HepG2 (cell line): ENCODE measurements at regions not wholly inside any gene's neighbourhood (a gene's known extent, or its start where the extent isn't known, plus 50 kb on each side); places are given as distances from the start of the nearest gene placed in this dataset.

ENCODE experiments used
- ATAC-seq: fragments of 200-7000 bp; cut with Tn5 transposase; 3 replicates; pipeline ENCODE4 v1.9.1; 2020; ENCODE audit warnings: mild to moderate bottlenecking, moderate library complexity
- BruUV-seq: library from RNA; stranded (reverse); fragments of 400-500 nt; replicated peaks from 2 replicates; lab custom pipeline; 2021; lab: Mats Ljungman, UMichigan
- CTCF ChIA-PET: fragments of 300-600 bp; formaldehyde crosslinking; extraction: SDS; loops from one replicate; lab custom pipeline; 2021; ENCODE audit warnings: low total read pairs, inconsistent platforms, low intra/inter-chr PET ratio; lab: Yijun Ruan, JAX
- POLR2A ChIA-PET: fragments of 350-600 bp; sonication (Branson Sonifier 250); formaldehyde crosslinking; loops from one replicate; lab custom pipeline; 2020; ENCODE audit warnings: antibody characterized with exemption, inconsistent platforms; lab: Yijun Ruan, JAX
- DNase-seq: peaks from one replicate; pipeline ENCODE4 v3.0.0-alpha.2; 2015; ENCODE audit warnings: low spot score
- FAIRE-seq: peaks from 3 replicates; lab custom pipeline; 2011; peaks lifted over from hg19 to GRCh38; lab: Jason Lieb, UNC
- H2AFZ ChIP-seq: one replicate; pipeline ENCODE4 v1.6.1; 2011; ENCODE audit warnings: low read length, inconsistent platforms
- H3K27ac ChIP-seq: fragments of 300-600 bp; 3 replicates; pipeline ENCODE4 v1.8.0; 2011; ENCODE audit warnings: mixed run types, mild to moderate bottlenecking, mixed read lengths, low read length, inconsistent platforms; ENCODE audit not compliant: insufficient read depth; ENCODE audit errors: extremely low read length
- H3K27me3 ChIP-seq, 2 experiments: fragments of 200-600 bp in 1 of 2; 2 replicates in 1 of 2; 3 replicates in 1 of 2; pipeline versions ENCODE4 v1.6.0 to v1.8.0; 2011; ENCODE audit warnings: low read length in 2 of 2, mild to moderate bottlenecking in 2 of 2, moderate library complexity in 2 of 2, inconsistent platforms in 1 of 2; ENCODE audit not compliant: insufficient read depth in 2 of 2, control insufficient read depth in 1 of 2
- H3K36me3 ChIP-seq, 2 experiments: fragments of 200-600 bp in 1 of 2; replicated peaks in 1 of 2; 2 replicates in 1 of 2; 3 replicates in 1 of 2; pipeline versions ENCODE4 v1.5.1 to v1.8.0; 2011; ENCODE audit warnings: low read length in 2 of 2, inconsistent platforms in 1 of 2; ENCODE audit not compliant: insufficient read depth in 2 of 2, control insufficient read depth in 1 of 2
- H3K4me1 ChIP-seq: 2 replicates; pipeline ENCODE4 v1.5.1; 2012; ENCODE audit warnings: low read length, inconsistent platforms; ENCODE audit not compliant: insufficient read depth
- H3K4me2 ChIP-seq: 2 replicates; pipeline ENCODE4 v1.6.0; 2011; ENCODE audit warnings: low read depth, low read length, inconsistent platforms
- H3K4me3 ChIP-seq, 3 experiments: fragments of 200-600 bp in 1 of 3; sonication (generic), shearing (Covaris generic) in 1 of 3; replicated peaks in 1 of 3; 2 replicates each; pipeline ENCODE4 v1.5.1; 2011 to 2016; ENCODE audit warnings: low read length in 3 of 3, inconsistent platforms in 2 of 3, low read depth in 2 of 3, mild to moderate bottlenecking in 2 of 3, control low read depth in 1 of 3, mixed read lengths in 1 of 3; ENCODE audit not compliant: insufficient read depth in 1 of 3
- H3K79me2 ChIP-seq: one replicate; pipeline ENCODE4 v1.6.1; 2011; ENCODE audit warnings: low read length, inconsistent platforms; ENCODE audit not compliant: insufficient read depth
- H3K9ac ChIP-seq: 2 replicates; pipeline ENCODE4 v1.6.0; 2011; ENCODE audit warnings: mild to moderate bottlenecking, low read depth, low read length, inconsistent platforms; ENCODE audit not compliant: insufficient read depth
- H3K9me3 ChIP-seq: 2 replicates; pipeline ENCODE4 v1.5.1; 2012; ENCODE audit warnings: mild to moderate bottlenecking, low read length
- H4K20me1 ChIP-seq: 2 replicates; pipeline ENCODE4 v1.6.0; 2011; ENCODE audit warnings: inconsistent platforms, mild to moderate bottlenecking, low read length, moderate library complexity; ENCODE audit not compliant: insufficient read depth
- RFXAP ChIP-seq: sonication (generic); formaldehyde crosslinking; IDR thresholded peaks from 2 replicates; pipeline ENCODE4 v1.4.0; 2020; ENCODE audit warnings: missing genetic modification reagents, borderline replicate concordance
- SAP130 ChIP-seq: IDR thresholded peaks from 2 replicates; pipeline ENCODE4 v1.6.1; 2016; ENCODE audit warnings: low read depth
- SOX5 ChIP-seq: IDR thresholded peaks from 2 replicates; pipeline ENCODE4 v1.6.1; 2016; ENCODE audit warnings: borderline replicate concordance
- ZNF678 ChIP-seq: sonication (generic); formaldehyde crosslinking; IDR thresholded peaks from 2 replicates; pipeline ENCODE4 v1.4.0; 2020; ENCODE audit warnings: mild to moderate bottlenecking, missing genetic modification reagents
- ZNF768 ChIP-seq: sonication (generic); formaldehyde crosslinking; IDR thresholded peaks from 2 replicates; pipeline ENCODE4 v1.4.0; 2020; ENCODE audit warnings: missing genetic modification reagents
- ZNF781 ChIP-seq: sonication (generic); formaldehyde crosslinking; IDR thresholded peaks from 2 replicates; pipeline ENCODE4 v1.5.1; 2020; ENCODE audit warnings: borderline replicate concordance, mild to moderate bottlenecking, missing genetic modification reagents; ENCODE audit errors: not compliant biosample characterization
- WGBS: methylation state at CpG from one replicate; pipeline ENCODE4 v1.1.6; 2017; ENCODE audit warnings: low lambda C conversion rate; 5-methylcytosine and 5-hydroxymethylcytosine counted together
- in situ Hi-C: cut with HindIII; loops from 2 replicates; pipeline ENCODE4 v1.10.0; 2017; ENCODE audit warnings: low pct_unique_long_range_greater_than_20kb; ENCODE audit not compliant: extremely low pct_ligation_motif_present
- intact Hi-C: fragments of 100-400 bp; cut with micrococcal nuclease; formaldehyde crosslinking; loops from one replicate; pipeline ENCODE4 v1.10.0; 2022; ENCODE audit not compliant: unreplicated experiment
- TF ChIP-seq, protein P1 (sequence below): sonication (generic); formaldehyde crosslinking; IDR thresholded peaks from 2 replicates; pipeline ENCODE4 v1.5.0; 2020; ENCODE audit warnings: mild to moderate bottlenecking, missing genetic modification reagents, borderline replicate concordance
- TF ChIP-seq, protein P2 (sequence below): sonication (generic); formaldehyde crosslinking; IDR thresholded peaks from 2 replicates; pipeline ENCODE4 v1.8.1; 2023; ENCODE audit warnings: mild to moderate bottlenecking, moderate library complexity, missing genetic modification reagents
- TF ChIP-seq, protein P3 (sequence below): sonication (generic); formaldehyde crosslinking; conservative IDR thresholded peaks from 2 replicates; pipeline ENCODE4 v1.8.0; 2022; ENCODE audit warnings: mild to moderate bottlenecking, moderate library complexity, missing genetic modification reagents
- TF ChIP-seq, protein P4 (sequence below): IDR thresholded peaks from 2 replicates; pipeline ENCODE4 v1.6.1; 2018; ENCODE audit warnings: missing genetic modification reagents, mild to moderate bottlenecking, missing compliant biosample characterization
- TF ChIP-seq, protein P5 (sequence below): sonication (generic); formaldehyde crosslinking; IDR thresholded peaks from 2 replicates; pipeline ENCODE4 v1.5.0; 2020; ENCODE audit warnings: mild to moderate bottlenecking, missing genetic modification reagents, borderline replicate concordance

DNA sequence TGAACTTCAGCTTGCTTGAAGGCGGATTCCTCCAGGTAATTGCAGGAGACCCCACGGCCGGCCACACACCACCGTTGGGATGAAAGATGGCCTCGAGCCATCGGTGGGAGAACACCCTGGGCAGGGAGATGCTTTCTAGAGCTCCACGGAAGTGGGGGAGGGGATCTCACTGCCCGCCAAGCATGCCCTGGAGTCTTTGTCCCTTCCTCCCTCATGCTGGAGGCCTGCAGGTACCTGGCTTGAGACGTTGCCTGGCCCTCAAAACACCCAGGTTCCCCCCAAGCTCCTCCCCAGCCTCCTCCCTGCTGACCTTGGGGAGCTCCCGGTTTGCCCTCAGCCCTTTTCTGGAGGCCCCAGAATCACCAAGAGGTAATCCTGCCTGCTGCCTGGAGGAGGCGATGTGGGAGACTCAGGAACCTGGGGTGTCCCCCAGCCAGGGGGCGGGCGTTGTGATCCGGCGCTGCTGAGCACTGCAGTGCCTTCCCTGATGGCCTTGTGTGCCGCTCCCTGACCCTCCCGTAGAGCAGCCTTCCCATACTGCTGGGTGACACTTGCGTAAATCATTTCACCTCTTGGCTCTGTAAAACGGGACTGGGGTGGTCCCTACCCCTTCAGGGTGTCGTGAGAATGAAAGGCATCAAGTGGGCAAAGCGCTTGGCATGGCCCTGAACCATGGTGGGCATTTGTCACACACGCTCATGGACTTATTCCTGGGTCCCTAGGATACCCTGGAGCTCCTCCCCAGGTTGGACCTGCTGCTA, 91.4 kb downstream of the CEBPB start:
- intact Hi-C loops (no loop called here), in situ Hi-C loops (loop anchor here (5.0 kb wide), 1 partner anchor 180 kb away; no protein-coding TSS in a partner anchor)
- Histone ChIP-seq H3K79me2 (no peaks in the 10 kb centered on the region), H2AFZ (no peak overlapping the region), H3K4me1 (peaks cover 96% of the 10 kb centered on the region), H3K9me3 (no peaks in the 10 kb centered on the region), H3K9ac (peak overlapping the region; percentile 28; the same call in 1 of the 2 replicates), H3K27ac (no peak overlapping the region), H3K4me3 (peak overlapping the region in 1 of 3 experiments; percentile 49; a peak in 2 of 6 replicates), H3K36me3 (no peaks in the 10 kb centered on the region), H4K20me1 (no peaks in the 10 kb centered on the region), H3K4me2 (peak overlapping the region; percentile 62), H3K27me3 (no peaks in the 10 kb centered on the region)
- ChIA-PET CTCF (interaction anchor here (0.7 to 2.5 kb wide), 3 partner anchors 63 to 181 kb away, joined by 3 to 7 read pairs (median 4); no protein-coding TSS in a partner anchor), POLR2A (interaction anchor here (1.0 to 6.9 kb wide), 13 partner anchors 9 to 119 kb away, joined by 3 to 56 read pairs (median 4); no protein-coding TSS in a partner anchor)
- BruUV-seq: no TSS peak
- peak; percentile 71 for DNase-seq
- WGBS: 53% methylated on average over 22 of the region's 22 CpGs
- peak; percentile 45 for ATAC-seq
- FAIRE-seq: no peak
- TF ChIP-seq, protein P1, sequence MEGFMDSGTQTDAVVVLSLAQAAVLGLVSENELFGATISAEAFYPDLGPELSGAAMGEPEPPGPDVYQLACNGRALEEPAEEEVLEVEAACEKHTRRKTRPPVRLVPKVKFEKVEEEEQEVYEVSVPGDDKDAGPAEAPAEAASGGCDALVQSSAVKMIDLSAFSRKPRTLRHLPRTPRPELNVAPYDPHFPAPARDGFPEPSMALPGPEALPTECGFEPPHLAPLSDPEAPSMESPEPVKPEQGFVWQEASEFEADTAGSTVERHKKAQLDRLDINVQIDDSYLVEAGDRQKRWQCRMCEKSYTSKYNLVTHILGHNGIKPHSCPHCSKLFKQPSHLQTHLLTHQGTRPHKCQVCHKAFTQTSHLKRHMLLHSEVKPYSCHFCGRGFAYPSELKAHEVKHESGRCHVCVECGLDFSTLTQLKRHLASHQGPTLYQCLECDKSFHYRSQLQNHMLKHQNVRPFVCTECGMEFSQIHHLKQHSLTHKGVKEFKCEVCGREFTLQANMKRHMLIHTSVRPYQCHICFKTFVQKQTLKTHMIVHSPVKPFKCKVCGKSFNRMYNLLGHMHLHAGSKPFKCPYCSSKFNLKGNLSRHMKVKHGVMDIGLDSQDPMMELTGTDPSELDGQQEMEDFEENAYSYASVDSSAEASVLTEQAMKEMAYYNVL (CRISPR knock-in tag): peak; percentile 48; the same call in 1 of the 2 replicates
- TF ChIP-seq, protein P2, sequence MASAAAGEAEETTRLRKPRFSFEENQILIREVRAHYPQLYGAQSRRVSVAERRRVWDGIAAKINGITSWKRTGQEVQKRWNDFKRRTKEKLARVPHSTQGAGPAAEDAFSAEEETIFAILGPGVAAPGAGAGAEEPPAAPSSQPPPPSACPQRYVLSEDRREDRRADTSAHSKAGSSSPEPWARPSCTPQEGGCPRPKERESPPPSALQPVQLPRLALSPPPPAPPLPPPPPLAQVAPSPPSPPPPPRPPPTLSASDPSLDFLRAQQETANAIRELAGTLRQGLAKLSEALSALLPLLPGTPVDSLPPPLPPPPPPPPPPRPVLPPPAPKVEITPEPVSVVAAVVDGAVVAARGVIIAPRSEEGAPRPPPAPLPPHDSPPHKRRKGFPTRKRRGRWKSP: 0 out of 2 replicates have a peak, but pooled peaks have one; percentile 23
- TF ChIP-seq, protein P3, sequence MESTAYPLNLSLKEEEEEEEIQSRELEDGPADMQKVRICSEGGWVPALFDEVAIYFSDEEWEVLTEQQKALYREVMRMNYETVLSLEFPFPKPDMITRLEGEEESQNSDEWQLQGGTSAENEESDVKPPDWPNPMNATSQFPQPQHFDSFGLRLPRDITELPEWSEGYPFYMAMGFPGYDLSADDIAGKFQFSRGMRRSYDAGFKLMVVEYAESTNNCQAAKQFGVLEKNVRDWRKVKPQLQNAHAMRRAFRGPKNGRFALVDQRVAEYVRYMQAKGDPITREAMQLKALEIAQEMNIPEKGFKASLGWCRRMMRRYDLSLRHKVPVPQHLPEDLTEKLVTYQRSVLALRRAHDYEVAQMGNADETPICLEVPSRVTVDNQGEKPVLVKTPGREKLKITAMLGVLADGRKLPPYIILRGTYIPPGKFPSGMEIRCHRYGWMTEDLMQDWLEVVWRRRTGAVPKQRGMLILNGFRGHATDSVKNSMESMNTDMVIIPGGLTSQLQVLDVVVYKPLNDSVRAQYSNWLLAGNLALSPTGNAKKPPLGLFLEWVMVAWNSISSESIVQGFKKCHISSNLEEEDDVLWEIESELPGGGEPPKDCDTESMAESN (CRISPR knock-in tag): 0 out of 2 replicates have a peak, but pooled peaks have one; percentile 29
- peak; percentile 9; the same call in 1 of the 2 replicates for TF ChIP-seq SOX5 (CRISPR knock-in tag)
- TF ChIP-seq, protein P4, sequence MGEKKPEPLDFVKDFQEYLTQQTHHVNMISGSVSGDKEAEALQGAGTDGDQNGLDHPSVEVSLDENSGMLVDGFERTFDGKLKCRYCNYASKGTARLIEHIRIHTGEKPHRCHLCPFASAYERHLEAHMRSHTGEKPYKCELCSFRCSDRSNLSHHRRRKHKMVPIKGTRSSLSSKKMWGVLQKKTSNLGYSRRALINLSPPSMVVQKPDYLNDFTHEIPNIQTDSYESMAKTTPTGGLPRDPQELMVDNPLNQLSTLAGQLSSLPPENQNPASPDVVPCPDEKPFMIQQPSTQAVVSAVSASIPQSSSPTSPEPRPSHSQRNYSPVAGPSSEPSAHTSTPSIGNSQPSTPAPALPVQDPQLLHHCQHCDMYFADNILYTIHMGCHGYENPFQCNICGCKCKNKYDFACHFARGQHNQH (CRISPR knock-in tag): no peak; the same call in 1 of the 2 replicates
- TF ChIP-seq SAP130 (CRISPR knock-in tag): peak; percentile 20; the same call in 1 of the 2 replicates
- 0 out of 2 replicates have a peak, but pooled peaks have one; percentile 72 for TF ChIP-seq RFXAP (CRISPR knock-in tag)
- TF ChIP-seq ZNF781 (CRISPR knock-in tag): peak; percentile 45
- no peak for TF ChIP-seq ZNF678 (CRISPR knock-in tag)
- TF ChIP-seq, protein P5, sequence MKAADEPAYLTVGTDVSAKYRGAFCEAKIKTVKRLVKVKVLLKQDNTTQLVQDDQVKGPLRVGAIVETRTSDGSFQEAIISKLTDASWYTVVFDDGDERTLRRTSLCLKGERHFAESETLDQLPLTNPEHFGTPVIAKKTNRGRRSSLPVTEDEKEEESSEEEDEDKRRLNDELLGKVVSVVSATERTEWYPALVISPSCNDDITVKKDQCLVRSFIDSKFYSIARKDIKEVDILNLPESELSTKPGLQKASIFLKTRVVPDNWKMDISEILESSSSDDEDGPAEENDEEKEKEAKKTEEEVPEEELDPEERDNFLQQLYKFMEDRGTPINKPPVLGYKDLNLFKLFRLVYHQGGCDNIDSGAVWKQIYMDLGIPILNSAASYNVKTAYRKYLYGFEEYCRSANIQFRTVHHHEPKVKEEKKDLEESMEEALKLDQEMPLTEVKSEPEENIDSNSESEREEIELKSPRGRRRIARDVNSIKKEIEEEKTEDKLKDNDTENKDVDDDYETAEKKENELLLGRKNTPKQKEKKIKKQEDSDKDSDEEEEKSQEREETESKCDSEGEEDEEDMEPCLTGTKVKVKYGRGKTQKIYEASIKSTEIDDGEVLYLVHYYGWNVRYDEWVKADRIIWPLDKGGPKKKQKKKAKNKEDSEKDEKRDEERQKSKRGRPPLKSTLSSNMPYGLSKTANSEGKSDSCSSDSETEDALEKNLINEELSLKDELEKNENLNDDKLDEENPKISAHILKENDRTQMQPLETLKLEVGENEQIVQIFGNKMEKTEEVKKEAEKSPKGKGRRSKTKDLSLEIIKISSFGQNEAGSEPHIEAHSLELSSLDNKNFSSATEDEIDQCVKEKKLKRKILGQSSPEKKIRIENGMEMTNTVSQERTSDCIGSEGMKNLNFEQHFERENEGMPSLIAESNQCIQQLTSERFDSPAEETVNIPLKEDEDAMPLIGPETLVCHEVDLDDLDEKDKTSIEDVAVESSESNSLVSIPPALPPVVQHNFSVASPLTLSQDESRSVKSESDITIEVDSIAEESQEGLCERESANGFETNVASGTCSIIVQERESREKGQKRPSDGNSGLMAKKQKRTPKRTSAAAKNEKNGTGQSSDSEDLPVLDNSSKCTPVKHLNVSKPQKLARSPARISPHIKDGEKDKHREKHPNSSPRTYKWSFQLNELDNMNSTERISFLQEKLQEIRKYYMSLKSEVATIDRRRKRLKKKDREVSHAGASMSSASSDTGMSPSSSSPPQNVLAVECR: 0 out of 2 replicates have a peak, but pooled peaks have one; percentile 15
- TF ChIP-seq ZNF768 (CRISPR knock-in tag): peak; percentile 49; the same call in 1 of the 2 replicates
